GM23338 (cell line): ENCODE measurements at regions not wholly inside any gene's neighbourhood (a gene's known extent, or its start where the extent isn't known, plus 50 kb on each side); places are given as distances from the start of the nearest gene placed in this dataset.

ENCODE experiments used
- ATAC-seq: fragments of 200-7000 bp; cut with Tn5 transposase; 3 replicates; pipeline ENCODE4 v1.9.1; 2020
- DNase-seq: peaks from one replicate; pipeline ENCODE4 v3.0.0-alpha.2; 2015; ENCODE audit warnings: low spot score
- H2AFZ ChIP-seq: fragments of 200-600 bp; sonication (generic); 2 replicates; pipeline ENCODE4 v1.8.0; 2016; ENCODE audit warnings: antibody characterized with exemption, mild to moderate bottlenecking, moderate library complexity
- H3F3A ChIP-seq: fragments of 200-600 bp; sonication (generic); replicated peaks from 2 replicates; pipeline ENCODE4 v1.8.0; 2017; ENCODE audit warnings: antibody characterized with exemption, mixed run types, low read depth
- H3K27ac ChIP-seq: fragments of 200-600 bp; sonication (generic); 2 replicates; pipeline ENCODE4 v1.6.1; 2016; ENCODE audit warnings: low read depth
- H3K27me3 ChIP-seq: fragments of 200-600 bp; sonication (generic); 2 replicates; pipeline ENCODE4 v1.8.0; 2016; ENCODE audit warnings: mild to moderate bottlenecking, mixed run types, moderate library complexity; ENCODE audit not compliant: insufficient read depth
- H3K36me3 ChIP-seq: fragments of 200-600 bp; sonication (generic); 2 replicates; pipeline ENCODE4 v1.8.0; 2016; ENCODE audit warnings: mild to moderate bottlenecking; ENCODE audit not compliant: insufficient read depth
- H3K4me1 ChIP-seq: fragments of 200-600 bp; sonication (generic); 2 replicates; pipeline ENCODE4 v1.8.0; 2016; ENCODE audit warnings: mild to moderate bottlenecking, moderate library complexity; ENCODE audit not compliant: insufficient read depth
- H3K4me2 ChIP-seq: fragments of 200-600 bp; sonication (generic); 2 replicates; pipeline ENCODE4 v1.7.1; 2017; ENCODE audit warnings: mixed run types
- H3K4me3 ChIP-seq: fragments of 200-600 bp; sonication (generic); 2 replicates; pipeline ENCODE4 v1.6.1; 2016; ENCODE audit warnings: mixed run types
- H3K79me2 ChIP-seq: fragments of 200-600 bp; sonication (generic); replicated peaks from 2 replicates; pipeline ENCODE4 v1.8.0; 2017; ENCODE audit warnings: mild to moderate bottlenecking; ENCODE audit not compliant: insufficient read depth
- H3K9me2 ChIP-seq: fragments of 200-600 bp; sonication (generic); 2 replicates; pipeline ENCODE4 v1.8.0; 2017; ENCODE audit not compliant: insufficient read depth
- H4K20me1 ChIP-seq: fragments of 200-600 bp; sonication (generic); replicated peaks from 2 replicates; pipeline ENCODE4 v1.8.0; 2017; ENCODE audit warnings: mild to moderate bottlenecking; ENCODE audit not compliant: insufficient read depth
- H3K27ac Mint-ChIP-seq: 2 replicates; pipeline ENCODE4 v1.8.0; 2020; ENCODE audit warnings: inconsistent platforms, mild to moderate bottlenecking, moderate library complexity, mixed read lengths
- H3K27me3 Mint-ChIP-seq: 3 replicates; pipeline ENCODE4 v1.8.0; 2022; ENCODE audit warnings: low read depth, mild to moderate bottlenecking, moderate library complexity, mixed read lengths, inconsistent platforms; ENCODE audit not compliant: insufficient read depth, poor library complexity
- H3K36me3 Mint-ChIP-seq: 3 replicates; pipeline ENCODE4 v1.8.0; 2021; ENCODE audit warnings: low read depth, mild to moderate bottlenecking, inconsistent platforms, moderate library complexity, mixed read lengths
- H3K4me1 Mint-ChIP-seq: 3 replicates; pipeline ENCODE4 v1.8.0; 2020; ENCODE audit warnings: mild to moderate bottlenecking, inconsistent platforms, mixed read lengths
- H3K4me3 Mint-ChIP-seq: 3 replicates; pipeline ENCODE4 v1.8.0; 2021; ENCODE audit warnings: moderate library complexity, mild to moderate bottlenecking, inconsistent platforms, mixed read lengths
- H3K9me3 Mint-ChIP-seq: 3 replicates; pipeline ENCODE4 v1.8.0; 2020; ENCODE audit warnings: moderate library complexity, mild to moderate bottlenecking, inconsistent platforms, mixed read lengths
- CREB1 ChIP-seq: fragments of 250-450 bp; sonication (Bioruptor Pico); IDR thresholded peaks from 2 replicates; pipeline ENCODE4 v1.5.0; 2020; ENCODE audit warnings: low read depth, mild to moderate bottlenecking, moderate library complexity
- EZH2 ChIP-seq: fragments of 200-600 bp; sonication (generic); IDR thresholded peaks from one replicate; pipeline ENCODE4 v1.8.0; 2017; ENCODE audit warnings: antibody characterized with exemption, mild to moderate bottlenecking, low read depth; ENCODE audit not compliant: unreplicated experiment
- EZH2phosphoT487 ChIP-seq: fragments of 200-600 bp; sonication (generic); IDR thresholded peaks from one replicate; pipeline ENCODE4 v1.8.1; 2018; ENCODE audit warnings: antibody characterized with exemption; ENCODE audit not compliant: unreplicated experiment
- JUNB ChIP-seq: IDR thresholded peaks from one replicate; pipeline ENCODE4 v1.6.1; 2016; ENCODE audit warnings: antibody characterized with exemption; ENCODE audit not compliant: unreplicated experiment
- NANOG ChIP-seq: IDR thresholded peaks from 2 replicates; pipeline ENCODE4 v1.6.1; 2016; ENCODE audit warnings: antibody characterized with exemption, borderline replicate concordance
- POLR2AphosphoS5 ChIP-seq: IDR thresholded peaks from 2 replicates; pipeline ENCODE4 v1.6.1; 2016; ENCODE audit warnings: antibody characterized with exemption, low read depth
- REST ChIP-seq: IDR thresholded peaks from one replicate; pipeline ENCODE4 v1.6.1; 2018; ENCODE audit warnings: antibody characterized with exemption; ENCODE audit not compliant: unreplicated experiment
- STAT1 ChIP-seq: IDR thresholded peaks from one replicate; pipeline ENCODE4 v1.6.1; 2016; ENCODE audit warnings: antibody characterized with exemption; ENCODE audit not compliant: unreplicated experiment
- ZNF114 ChIP-seq: fragments of 250-450 bp; sonication (Bioruptor Pico); IDR thresholded peaks from 2 replicates; pipeline ENCODE4 v1.5.0; 2020; ENCODE audit warnings: mild to moderate bottlenecking, moderate library complexity
- ZNF331 ChIP-seq: fragments of 250-450 bp; sonication (Bioruptor Pico); IDR thresholded peaks from 2 replicates; pipeline ENCODE4 v1.5.0; 2020; ENCODE audit warnings: low read depth, mild to moderate bottlenecking, moderate library complexity
- TF ChIP-seq, protein P1 (sequence below): IDR thresholded peaks from 2 replicates; pipeline ENCODE4 v1.6.1; 2016; ENCODE audit warnings: antibody characterized with exemption
- TF ChIP-seq, protein P2 (sequence below), 2 experiments: fragments of 200-600 bp in 1 of 2; sonication (generic) in 1 of 2; conservative IDR thresholded peaks; 2 replicates each; pipeline versions ENCODE4 v1.5.1 to v1.6.1; 2016 to 2017; ENCODE audit warnings: antibody characterized with exemption in 2 of 2, low read depth in 2 of 2, mild to moderate bottlenecking in 2 of 2, moderate library complexity in 1 of 2

DNA sequence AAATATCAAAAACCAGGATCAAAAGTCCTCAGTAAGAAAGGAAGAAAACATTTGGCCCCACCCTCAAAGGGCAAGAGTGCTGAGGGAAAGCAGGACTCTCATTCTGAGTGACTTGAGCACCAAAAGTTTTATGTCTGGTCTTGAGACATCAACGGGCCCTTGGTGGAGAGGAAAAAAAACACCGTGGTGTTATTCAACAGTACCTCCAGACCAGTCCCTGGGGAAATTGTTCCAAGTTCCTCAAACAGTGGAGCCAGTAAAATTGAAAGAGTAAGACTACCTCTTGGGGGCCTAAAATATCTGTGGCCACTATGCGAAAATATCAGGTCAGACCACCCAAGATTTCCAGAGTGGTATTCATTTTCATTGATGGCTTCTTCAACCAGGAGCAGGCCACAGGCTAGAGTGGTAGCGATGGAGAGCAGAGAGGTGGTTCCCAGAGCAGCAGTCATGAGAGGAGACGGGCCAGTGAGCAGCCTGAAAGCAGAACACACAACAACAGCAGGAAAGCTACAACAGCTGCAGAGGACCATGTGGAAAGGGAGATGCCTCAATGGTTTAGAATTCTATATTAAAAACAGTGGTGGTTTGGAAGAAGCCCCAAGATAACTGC is 63.7 kb upstream of the RPL34 start (continued):
- TF ChIP-seq, protein P1, sequence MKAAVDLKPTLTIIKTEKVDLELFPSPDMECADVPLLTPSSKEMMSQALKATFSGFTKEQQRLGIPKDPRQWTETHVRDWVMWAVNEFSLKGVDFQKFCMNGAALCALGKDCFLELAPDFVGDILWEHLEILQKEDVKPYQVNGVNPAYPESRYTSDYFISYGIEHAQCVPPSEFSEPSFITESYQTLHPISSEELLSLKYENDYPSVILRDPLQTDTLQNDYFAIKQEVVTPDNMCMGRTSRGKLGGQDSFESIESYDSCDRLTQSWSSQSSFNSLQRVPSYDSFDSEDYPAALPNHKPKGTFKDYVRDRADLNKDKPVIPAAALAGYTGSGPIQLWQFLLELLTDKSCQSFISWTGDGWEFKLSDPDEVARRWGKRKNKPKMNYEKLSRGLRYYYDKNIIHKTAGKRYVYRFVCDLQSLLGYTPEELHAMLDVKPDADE: no peak
- TF ChIP-seq CREB1 (CRISPR knock-in tag) (no peak), EZH2 (no peak), REST (no peak), ZNF331 (CRISPR knock-in tag) (no peak), NANOG (no peak), EZH2phosphoT487 (no peak), STAT1 (no peak)

GRCh38 chr4:108556166-108556565 is 64.2 kb upstream of the RPL34 start:
- no peak overlapping the region for H3K27ac ChIP-seq
- H4K20me1 ChIP-seq: no peaks in the 10 kb centered on the region
- ATAC-seq (no peak), DNase-seq (no peak)
- H3K4me2 ChIP-seq: no peak overlapping the region
- no peaks in the 10 kb centered on the region for H3K36me3 ChIP-seq
- Mint-ChIP-seq H3K4me3 (no peak overlapping the region), H3K27ac (no peak overlapping the region), H3K27me3 (no peaks in the 10 kb centered on the region), H3K36me3 (no peaks in the 10 kb centered on the region), H3K4me1 (peaks cover 3% of the 10 kb centered on the region; the same call in 1 of the 3 replicates), H3K9me3 (no peaks in the 10 kb centered on the region)
- no peak overlapping the region for H2AFZ ChIP-seq
- no peak overlapping the region for H3K4me3 ChIP-seq
- no peaks in the 10 kb centered on the region for H3K79me2 ChIP-seq
- H3K4me1 ChIP-seq: no peaks in the 10 kb centered on the region; the same call in 1 of the 2 replicates
- H3K9me2 ChIP-seq: no peaks in the 10 kb centered on the region
- no peaks in the 10 kb centered on the region for H3F3A ChIP-seq
- H3K27me3 ChIP-seq: no peaks in the 10 kb centered on the region
- TF ChIP-seq STAT1 (no peak), ZNF114 (no peak), REST (no peak), POLR2AphosphoS5 (no peak), EZH2 (no peak), JUNB (no peak), NANOG (no peak), EZH2phosphoT487 (no peak), ZNF331 (CRISPR knock-in tag) (no peak), CREB1 (CRISPR knock-in tag) (no peak)
- TF ChIP-seq, protein P1: no peak
- TF ChIP-seq, protein P2, sequence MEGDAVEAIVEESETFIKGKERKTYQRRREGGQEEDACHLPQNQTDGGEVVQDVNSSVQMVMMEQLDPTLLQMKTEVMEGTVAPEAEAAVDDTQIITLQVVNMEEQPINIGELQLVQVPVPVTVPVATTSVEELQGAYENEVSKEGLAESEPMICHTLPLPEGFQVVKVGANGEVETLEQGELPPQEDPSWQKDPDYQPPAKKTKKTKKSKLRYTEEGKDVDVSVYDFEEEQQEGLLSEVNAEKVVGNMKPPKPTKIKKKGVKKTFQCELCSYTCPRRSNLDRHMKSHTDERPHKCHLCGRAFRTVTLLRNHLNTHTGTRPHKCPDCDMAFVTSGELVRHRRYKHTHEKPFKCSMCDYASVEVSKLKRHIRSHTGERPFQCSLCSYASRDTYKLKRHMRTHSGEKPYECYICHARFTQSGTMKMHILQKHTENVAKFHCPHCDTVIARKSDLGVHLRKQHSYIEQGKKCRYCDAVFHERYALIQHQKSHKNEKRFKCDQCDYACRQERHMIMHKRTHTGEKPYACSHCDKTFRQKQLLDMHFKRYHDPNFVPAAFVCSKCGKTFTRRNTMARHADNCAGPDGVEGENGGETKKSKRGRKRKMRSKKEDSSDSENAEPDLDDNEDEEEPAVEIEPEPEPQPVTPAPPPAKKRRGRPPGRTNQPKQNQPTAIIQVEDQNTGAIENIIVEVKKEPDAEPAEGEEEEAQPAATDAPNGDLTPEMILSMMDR (conservative IDR thresholded peaks at IDR 0.05; ENCODE audit: low read depth in 2 of 2): no peak
